HG03139 (cell line): ENCODE measurements at regions not wholly inside any gene's neighbourhood (a gene's known extent, or its start where the extent isn't known, plus 50 kb on each side); places are given as distances from the start of the nearest gene placed in this dataset.
"Not testable (repeated sequence)": the region's sequence is repeated elsewhere in the genome, so short reads cannot be mapped to it uniquely, and the experiment has no call there.

Experiments
- ATAC-seq: cut with Tn5 transposase; IDR thresholded peaks from one replicate; pipeline ENCODE4 v1.9.1; 2021; ENCODE audit not compliant: unreplicated experiment

DNA sequence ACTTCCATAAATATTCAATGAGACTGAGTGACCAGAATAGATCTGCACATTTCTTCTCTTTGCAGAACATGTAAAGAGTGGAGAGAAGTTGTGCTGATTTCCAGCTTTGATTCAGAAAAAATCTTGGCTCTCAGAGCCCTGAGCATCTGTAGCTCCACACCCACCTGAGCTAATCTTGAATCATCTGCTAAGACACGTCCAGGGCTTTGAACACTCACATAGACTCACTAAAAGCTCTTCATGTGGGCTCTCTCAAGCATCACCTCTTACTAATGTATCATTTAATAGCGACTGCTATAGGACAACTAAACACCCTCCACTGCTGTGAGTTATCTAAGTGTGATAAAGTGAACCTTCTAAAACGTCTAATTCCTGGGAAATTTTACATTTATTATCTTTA, 147.7 kb upstream of the GRIA3 start:
- ATAC-seq = no peak

- ATAC-seq = no peak
These were observed 134.9 kb upstream of the GRIA3 start for GRCh38 chrX:123049071-123049625.

GRCh38 chrX:123060986-123061385, 123.1 kb upstream of the GRIA3 start:
- ATAC-seq = no peak

DNA sequence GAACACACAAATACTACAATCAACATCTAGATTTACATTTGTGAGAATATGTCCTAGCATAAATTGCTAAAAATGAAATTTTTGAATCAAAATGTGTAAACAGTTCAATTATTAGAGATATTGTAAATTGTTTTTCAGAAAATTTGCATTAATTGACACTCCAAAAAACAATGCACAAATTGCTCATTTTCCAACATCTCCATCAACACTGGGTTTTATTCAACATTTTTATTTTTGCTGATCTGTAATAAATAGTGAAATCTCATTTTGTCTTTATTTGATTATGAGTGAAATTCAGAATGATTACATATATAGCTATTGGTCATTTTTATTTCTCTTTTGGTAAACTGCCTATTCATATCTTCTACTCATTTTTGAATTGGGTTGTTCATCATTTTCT, 120.0 kb upstream of the GRIA3 start:
- ATAC-seq = no peak

DNA sequence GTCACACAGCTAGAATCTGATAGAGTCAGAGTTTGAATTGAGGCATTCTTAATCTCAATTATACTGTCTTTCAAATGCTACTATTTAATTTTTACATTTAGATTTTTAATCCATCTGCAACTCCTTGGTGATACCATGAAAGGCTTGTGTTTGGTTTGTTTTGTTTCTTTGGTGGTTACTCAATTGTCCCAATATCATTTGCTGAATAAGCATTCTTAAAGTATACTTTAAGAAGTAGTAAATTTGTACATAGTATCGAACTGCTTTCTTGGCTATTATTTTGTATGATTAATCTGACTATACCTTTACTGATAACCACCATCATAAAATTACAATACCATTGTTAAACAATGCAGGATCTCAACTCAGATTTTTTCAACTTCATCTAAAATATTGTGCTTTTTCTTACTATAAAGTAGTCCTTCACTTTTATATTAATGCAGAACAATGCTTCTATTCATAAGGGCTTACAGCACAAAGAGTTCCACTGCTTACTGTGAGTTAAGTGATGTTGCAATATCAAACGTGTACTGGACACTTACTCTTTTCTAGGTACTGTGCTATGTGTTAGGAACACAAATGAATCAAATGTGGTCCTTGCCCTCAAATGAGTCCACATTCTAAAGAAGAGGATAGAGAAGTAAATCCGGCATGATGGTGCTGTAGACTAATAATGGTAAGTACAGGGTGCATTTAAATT, 111.2 kb upstream of the GRIA3 start:
- no peak for ATAC-seq

DNA sequence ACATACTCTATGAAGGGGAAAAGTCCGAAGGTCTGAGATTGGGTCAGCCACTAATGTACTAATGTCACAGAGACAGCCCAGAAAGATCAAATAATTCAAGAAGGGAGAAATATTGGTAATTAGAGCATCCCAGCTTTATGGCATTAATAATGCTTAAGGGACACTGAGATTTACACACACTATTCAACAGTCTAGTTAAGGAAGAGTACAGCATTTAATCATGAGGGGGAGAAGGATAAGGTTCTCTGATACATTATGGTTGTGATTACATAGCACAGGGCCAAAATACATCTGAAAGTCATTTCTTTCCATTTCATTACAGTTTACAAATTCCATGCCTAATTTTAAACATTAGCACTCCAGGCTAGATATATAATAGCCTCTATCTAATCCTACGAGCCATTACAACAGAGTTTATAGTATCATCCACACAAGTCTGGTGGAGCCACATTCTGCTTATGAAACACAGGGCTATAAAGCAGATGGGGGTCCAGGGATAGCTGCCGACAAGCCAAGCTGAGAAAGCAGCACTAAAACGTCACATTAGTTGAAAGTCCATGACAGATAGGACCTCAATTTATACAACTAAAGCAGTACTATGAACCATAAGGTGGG, 108.0 kb upstream of the GRIA3 start:
- ATAC-seq = no peak

DNA sequence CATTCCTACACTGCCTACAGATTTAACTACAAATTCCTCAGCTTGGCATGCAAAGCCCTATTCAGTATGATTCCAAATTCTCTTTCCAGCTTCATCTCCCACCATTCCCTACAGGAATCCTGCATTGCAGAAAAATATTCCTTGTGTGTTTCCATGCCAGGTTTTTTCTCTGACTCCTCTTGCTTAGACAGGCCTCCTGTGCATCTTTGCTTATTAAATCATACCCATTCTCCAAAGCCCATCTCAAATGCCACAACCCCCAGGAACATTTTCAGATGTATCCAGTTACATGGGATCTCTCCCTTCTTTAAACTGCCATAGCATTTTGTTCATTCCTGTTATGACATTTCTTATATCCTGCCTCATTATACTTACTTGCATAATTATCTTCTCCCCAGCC, 106.4 kb upstream of the GRIA3 start:
- ATAC-seq = no peak

DNA sequence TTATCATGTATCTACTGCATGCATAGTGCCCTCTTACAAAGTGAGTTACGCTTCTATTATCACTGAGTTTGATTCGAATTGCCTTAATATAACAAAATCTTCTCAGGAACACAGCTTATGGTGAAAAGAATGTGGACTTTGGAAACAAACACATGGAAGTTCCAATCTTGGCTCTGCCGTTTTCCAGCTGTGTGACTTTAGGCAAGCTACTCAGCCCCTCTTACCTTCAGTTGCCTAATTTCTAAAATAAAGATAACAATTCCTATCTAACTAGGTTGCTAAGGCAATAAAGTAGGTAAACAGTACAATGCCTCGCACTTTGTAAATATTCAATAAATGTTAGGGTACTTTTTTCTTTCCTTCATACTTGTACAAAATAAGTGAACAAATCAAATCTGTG, 104.0 kb upstream of the GRIA3 start:
- no peak for ATAC-seq

DNA sequence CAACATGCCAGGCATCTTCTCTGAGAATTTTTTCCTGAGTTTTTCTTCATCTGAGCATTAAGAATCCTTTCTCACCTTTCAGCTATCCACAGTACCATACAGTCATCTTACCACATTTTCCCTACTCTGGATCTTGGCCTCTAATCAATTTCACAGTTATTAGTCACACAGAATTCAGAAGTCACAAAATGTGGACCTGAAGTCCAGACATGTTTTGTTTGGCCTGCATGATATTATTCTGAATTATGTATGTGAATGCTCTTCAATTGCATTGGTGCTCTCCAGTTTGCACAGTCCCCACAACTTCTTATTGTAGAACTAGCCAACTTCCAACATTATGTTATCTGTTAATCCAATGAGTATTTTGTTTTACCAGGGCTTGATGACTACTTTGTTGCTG, 102.3 kb upstream of the GRIA3 start:
- no peak for ATAC-seq

GRCh38 chrX:123083924-123084323, 100.2 kb upstream of the GRIA3 start:
- ATAC-seq = no peak

DNA sequence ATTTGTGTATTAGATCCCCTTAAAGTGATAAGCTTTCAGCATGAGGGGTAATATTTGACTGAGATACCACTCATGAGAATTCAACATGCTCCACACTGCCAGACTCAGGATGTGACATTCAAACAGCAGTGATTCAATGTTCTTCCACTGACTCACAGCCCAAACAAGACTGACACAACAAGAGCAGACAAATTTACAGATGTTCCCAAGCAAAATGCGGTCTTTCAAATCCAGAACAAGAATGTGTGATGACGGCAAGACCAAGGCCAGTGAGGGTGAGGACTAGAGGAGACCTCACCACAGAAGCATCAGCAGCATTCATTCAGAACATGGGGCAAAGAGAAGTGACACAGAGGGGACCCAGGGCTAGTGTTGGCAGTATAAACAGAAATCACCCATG, 99.3 kb upstream of the GRIA3 start:
- no peak for ATAC-seq

- no peak for ATAC-seq
These were observed 98.7 kb upstream of the GRIA3 start for GRCh38 chrX:123085311-123085940.

DNA sequence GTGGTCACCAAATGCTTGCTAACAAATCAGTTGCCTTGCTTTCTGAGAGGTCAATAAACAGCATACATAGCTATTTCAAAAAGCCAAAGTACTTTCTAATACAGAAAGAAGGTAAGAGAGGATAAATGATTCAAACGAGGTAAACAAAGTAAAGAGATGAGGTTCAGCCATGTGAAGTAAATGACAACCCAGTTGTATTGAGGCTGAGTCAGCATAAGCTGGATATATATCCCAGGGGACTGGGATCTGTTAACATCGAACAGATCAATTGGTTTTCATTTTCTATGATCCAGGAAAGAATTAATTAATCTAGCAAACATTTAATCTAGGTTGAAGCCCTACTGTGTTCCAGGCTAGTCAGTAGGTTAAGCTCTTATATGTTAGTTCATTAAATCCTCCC, 97.3 kb upstream of the GRIA3 start:
- no peak for ATAC-seq

- no peak for ATAC-seq
These were observed 96.8 kb upstream of the GRIA3 start for GRCh38 chrX:123087326-123087725.

- no peak for ATAC-seq
These were observed 95.7 kb upstream of the GRIA3 start for GRCh38 chrX:123088331-123088730.

DNA sequence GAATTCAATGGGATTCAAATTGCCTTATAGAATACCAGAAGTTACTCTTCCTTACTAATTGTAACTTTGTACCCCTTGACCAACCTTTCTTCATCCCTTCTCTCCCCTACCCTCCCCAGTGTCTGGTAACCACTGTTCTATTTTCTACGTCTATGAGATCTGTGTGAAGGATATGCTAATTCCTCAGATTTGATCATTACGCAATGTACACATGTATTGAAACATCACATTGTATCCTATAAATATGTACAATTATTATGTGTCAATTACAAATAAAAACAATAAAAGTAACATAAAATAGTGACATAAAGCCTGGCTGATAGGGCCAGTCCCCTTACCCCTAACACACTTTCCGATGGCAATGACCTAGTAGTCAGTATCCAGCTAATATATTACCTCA, 95.1 kb upstream of the GRIA3 start:
- ATAC-seq = no peak

- ATAC-seq = no peak
These were observed 90.3 kb upstream of the GRIA3 start for GRCh38 chrX:123093792-123094191.

- no peak for ATAC-seq
These were observed 75.3 kb upstream of the GRIA3 start for GRCh38 chrX:123108513-123109427.

DNA sequence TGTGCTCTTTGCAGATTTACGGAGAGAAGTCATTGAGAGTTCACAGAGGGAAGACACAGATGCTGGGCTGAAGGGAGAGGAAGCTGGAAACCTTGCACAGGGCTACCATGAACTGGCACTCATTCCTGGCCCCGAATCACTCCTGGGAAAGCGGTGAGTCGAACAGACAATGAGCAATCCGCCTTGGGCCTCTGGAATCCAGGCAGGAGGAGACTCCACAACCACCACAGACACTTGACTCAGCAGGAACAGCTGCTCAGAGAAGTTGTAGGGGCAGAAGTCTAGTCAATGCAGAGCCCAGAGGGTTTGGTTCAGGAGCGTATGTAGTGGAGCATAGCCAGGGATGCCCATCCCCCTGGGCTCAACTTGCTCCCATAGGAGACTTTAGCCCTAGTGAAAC, 62.8 kb upstream of the GRIA3 start:
- ATAC-seq = no peak

- ATAC-seq = not testable (repeated sequence)
These were observed 54.3 kb upstream of the GRIA3 start for GRCh38 chrX:123129805-123130204.
